ENCODE measurements at regions not wholly inside any gene's neighbourhood (a gene's known extent, or its start where the extent isn't known, plus 50 kb on each side); places are given as distances from the start of the nearest gene placed in this dataset.
"Not testable (repeated sequence)": the region's sequence is repeated elsewhere in the genome, so short reads cannot be mapped to it uniquely, and the experiment has no call there.

GRCh38 chr3:4219227-4219568 is 84.0 kb upstream of the SETMAR start:
- DNase-seq: no peak

DNA sequence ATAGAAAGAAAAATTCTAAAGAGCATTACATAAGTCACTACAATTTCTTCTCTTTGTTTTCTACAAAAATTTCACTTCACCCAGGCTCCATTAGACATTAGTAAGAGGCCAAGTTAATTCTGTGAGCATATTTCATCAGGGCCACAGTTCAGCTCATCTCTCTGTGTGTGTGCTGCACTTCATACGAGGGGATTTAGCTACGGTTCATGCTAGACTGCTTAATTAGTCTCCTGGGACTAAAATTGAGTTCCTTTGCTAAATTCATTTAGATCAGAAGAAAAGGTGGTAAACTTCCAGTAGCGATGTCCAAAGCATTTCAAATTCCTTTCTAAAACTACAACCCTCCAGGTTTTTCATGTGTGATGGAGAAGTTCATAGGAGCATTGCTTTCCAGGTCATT is 83.1 kb upstream of the SETMAR start:
- no peak for DNase-seq

DNA sequence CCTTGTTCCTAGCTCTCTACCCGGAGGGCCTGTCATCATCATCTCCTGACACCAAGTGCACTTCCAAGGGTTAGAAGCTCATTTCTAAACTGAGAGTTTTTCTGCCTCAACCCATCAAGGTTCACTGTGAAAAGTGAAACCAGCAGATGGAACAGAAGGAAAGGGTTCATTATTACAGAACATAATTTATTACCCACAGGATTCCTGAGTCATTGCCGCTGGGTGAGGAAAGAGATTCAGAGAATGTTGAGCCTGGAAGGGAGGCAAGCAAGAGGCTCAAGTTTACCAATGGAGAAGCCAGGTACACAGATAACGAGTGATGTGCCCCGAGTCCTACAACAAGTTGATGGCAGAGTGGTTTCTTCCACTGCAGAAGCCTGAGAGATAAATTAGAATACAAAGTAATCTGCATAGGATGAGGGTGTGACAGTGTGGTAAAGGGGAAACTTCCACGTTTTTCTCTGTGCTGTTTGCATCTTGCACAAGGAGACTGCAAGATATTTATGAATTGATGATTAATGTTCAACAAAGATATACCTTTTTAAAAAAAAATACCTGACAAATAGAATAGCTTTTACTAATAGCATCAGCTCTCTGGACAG is 80.5 kb upstream of the SETMAR start:
- DNase-seq: no peak

- DNase-seq: no peak
Measured at GRCh38 chr3:4223777-4224176, 79.4 kb upstream of the SETMAR start.

- no peak for DNase-seq
Measured at GRCh38 chr3:4224331-4224730, 78.8 kb upstream of the SETMAR start.

DNA sequence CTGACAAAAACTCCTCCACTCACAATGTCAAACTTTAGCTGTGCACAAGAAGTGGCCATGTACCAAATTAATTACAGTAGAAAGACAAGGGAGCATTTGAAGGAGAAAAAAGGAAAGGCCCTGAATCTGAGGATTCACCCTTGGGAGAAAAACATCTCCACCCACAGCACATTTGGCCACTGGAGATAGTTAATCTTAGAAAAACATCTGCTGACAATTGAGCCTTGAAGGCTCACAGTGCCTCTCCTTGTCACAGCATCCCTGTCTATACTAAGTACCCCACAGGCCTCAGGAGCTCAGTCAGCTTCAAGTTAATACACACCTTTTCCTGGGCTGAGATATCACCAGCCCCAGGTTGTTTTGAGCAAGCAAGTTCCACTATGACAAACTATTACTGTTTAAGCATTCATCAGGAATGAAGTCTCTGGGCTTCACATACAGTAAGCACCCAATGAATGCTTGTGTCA is 78.1 kb upstream of the SETMAR start:
- no peak for DNase-seq

- no peak for DNase-seq
Measured at GRCh38 chr3:4228295-4228694, 74.9 kb upstream of the SETMAR start.

DNA sequence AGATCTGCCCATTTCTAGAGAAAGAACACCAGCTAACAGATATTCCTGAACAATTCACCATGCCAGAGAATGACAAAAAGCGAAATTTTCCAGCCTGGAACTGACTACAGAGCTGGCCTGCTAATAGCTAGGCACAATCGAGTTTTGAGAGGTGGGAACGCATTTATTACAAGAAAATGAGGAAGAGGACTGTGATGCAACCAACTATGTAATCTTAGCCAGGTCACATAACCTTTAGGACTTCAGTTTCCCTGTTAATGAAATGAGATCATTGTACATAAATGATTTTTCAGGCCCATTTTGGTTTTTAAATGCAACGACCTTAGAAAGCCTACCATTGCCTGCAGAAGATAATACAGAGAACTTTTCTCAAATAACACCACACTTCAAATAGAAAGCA is 72.1 kb upstream of the SETMAR start:
- no peak for DNase-seq

GRCh38 chr3:4232798-4233197 is 70.4 kb upstream of the SETMAR start:
- DNase-seq: no peak

DNA sequence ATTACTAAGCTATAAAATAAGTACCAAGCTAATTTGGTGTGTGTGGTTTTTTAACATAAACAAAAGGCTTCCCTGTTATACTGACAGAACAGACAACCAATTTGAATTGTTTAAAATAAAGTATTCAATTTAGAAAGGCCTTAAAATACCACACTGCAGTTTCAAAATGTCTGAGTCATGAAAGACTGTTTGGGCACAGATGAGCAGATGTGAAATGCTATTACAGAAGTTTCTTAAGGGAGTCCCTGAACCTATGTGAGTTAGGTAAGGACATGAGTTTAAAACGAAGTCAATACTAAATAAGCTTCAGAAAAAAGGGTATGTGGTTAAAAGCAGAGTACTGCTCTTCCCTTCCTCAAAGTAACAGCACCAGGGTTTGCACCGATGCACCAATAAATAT is 69.7 kb upstream of the SETMAR start:
- no peak for DNase-seq

- DNase-seq: no peak
Measured at GRCh38 chr3:4234889-4235288, 68.3 kb upstream of the SETMAR start.

DNA sequence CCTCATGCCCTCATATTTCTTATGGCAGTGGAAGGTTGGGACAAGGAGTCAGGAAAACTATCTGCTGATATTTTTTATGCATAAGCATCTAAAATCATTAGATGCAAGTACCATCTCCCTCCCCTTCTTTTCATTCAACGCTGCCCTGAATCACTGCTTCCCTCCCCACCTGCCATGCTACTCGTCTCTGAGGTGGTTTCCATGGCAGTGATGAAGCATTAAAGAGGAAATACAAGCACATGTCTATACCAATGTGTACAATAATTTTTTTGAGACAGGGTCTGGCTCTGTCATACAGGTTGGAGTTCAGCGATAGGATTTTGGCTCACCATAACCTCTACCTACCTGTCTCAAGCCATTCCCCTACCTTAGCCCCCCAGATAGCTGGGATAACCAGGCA is 67.5 kb upstream of the SETMAR start:
- no peak for DNase-seq

GRCh38 chr3:4241595-4242170 is 61.5 kb upstream of the SETMAR start:
- no peak for DNase-seq

DNA sequence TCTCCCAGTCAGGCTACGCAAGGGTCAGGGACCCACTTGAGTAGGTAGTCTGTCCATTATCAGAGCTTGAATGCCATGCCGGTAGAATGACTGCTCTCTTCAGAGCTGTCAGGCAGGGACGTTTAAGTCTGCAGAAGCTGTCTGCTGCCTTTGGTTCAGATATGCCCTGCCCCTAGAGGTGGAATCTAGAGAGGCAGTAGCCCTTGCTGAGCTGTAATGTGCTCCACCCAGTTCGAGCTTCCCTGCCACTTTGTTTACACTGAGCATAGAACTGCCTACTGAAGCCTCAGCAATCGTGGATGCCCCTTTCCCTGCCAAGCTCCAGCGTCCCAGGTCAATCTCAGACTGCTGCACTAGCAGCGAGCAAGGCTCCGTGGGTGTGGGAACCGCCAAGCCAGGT is 57.5 kb upstream of the SETMAR start:
- DNase-seq: no peak

DNA sequence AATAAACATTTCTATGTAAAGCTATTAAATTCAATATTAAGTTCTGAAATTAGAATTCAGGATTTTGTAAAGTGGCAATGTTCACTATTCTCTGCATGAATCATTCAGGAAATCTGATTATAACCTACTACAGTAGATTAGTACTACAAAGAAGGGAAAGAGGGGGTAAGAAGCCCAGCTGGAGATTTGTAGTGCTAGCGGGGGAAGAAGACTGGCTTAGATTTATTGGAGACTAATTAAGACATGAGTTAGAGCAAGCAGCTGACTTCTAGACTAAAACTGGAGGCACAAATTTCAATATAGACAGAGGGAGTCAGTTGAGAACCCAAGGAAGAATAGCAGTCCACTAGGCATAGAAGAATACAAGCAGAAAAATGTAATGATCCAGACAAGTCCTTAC is 55.8 kb upstream of the SETMAR start:
- DNase-seq: no peak

DNA sequence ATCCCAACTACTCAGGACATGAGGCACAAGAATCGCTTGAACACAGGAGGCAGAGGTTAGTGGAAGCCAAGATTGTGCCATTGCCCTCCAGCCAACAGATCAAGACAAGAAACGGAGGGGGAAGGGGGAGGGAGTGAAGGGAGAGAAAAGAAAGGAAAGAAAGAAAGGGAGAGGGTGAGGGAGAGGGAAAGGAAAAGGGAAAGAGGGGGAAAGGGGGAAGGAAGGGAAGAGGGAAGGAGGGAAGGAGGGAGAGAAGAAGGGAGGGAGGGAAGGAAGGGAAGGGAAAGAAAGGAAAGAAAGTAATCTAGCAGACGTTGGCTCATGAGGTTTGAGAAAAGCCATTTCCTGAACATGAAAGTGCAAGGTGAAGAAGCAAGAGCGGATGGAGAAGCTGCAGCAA is 53.1 kb upstream of the SETMAR start:
- DNase-seq: no peak

DNA sequence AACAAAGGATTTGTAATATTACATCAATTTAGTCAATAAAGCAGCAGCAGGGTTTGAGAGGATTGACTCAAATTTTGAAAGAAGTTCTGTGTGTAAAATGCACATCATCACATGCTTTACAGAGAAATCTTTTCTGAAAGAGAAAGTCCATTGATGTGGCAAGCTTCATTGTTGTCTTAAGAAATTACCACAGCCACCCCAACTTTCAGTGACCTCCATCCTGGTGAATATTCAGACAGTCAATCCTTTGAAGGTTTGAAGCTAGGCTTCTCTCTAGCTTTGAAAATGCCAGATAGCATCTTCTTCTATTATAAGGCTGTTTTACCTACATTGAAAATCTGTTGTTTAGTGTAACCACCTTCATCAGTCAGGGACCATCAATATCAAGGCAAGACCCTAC is 51.8 kb upstream of the SETMAR start:
- no peak for DNase-seq

GRCh38 chr3:4253072-4253832 is 49.9 kb upstream of the SETMAR start:
- DNase-seq: not testable (repeated sequence)
